ENCODE measurements at regions not wholly inside any gene's neighbourhood (a gene's known extent, or its start where the extent isn't known, plus 50 kb on each side); places are given as distances from the start of the nearest gene placed in this dataset.

DNA sequence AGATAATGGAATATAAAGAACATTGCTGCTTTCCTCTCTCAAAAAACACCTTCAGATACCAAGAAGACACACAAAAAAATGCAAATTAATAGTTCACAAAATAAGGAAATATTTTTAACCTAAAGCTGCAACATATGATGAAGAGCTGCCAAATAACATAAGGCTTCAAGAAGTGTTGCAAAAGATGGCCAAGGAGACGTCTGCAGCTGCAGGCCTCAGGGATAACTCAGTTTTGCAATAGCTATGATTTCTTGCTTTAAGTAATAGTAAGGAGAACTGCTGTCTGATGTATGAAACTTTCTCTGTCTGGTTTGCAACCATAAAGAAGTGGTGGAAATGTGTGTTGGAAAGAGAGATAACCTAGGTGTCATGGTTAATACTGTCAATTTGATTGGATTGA lies 1237.5 kb downstream of the MRPL39 start:
- H3K9me3 ChIP-seq, result peaks cover 0 to under 1% (median 0%) of the 10 kb centered on the region in 4 donors
- no peaks in the 10 kb centered on the region for H3K4me1 ChIP-seq
- 54 to 70% methylated on average over 1 of the region's 1 CpG for whole genome bisulfite sequencing, 2 donors
- intact Hi-C loops (cut with DNase I), result no loop called here
- H3K27me3 ChIP-seq, result no peaks in the 10 kb centered on the region
- no peak for DNase-seq
- TF ChIP-seq, protein P1, sequence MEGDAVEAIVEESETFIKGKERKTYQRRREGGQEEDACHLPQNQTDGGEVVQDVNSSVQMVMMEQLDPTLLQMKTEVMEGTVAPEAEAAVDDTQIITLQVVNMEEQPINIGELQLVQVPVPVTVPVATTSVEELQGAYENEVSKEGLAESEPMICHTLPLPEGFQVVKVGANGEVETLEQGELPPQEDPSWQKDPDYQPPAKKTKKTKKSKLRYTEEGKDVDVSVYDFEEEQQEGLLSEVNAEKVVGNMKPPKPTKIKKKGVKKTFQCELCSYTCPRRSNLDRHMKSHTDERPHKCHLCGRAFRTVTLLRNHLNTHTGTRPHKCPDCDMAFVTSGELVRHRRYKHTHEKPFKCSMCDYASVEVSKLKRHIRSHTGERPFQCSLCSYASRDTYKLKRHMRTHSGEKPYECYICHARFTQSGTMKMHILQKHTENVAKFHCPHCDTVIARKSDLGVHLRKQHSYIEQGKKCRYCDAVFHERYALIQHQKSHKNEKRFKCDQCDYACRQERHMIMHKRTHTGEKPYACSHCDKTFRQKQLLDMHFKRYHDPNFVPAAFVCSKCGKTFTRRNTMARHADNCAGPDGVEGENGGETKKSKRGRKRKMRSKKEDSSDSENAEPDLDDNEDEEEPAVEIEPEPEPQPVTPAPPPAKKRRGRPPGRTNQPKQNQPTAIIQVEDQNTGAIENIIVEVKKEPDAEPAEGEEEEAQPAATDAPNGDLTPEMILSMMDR (IDR thresholded peaks at IDR 0.05), result no peak
- TF ChIP-seq POLR2AphosphoS5 (IDR thresholded peaks at IDR 0.05) (no peak), POLR2A (IDR thresholded peaks at IDR 0.05) (no peak), EP300 (IDR thresholded peaks at IDR 0.05) (no peak)
- no peak overlapping the region for H3K27ac ChIP-seq
- H3K4me3 ChIP-seq, result no peak overlapping the region
- H3K36me3 ChIP-seq, result no peaks in the 10 kb centered on the region

DNA sequence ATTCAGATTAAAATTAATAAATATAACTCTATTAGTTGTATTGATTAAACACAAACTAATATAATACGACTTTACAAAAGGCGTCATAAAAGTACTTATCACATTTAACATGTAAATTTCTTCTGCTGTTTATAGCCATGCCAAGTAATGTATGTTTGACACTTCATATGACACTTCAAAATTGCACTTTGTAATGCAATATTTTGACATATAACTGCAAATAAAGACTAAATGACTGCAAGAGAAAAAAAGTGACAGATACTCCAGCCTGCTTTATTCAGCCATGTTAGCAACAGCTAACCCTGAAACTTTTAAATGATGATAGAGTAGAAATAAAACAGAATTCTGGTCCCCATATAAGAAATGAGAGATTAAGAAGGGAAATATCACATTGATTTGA lies 1238.0 kb downstream of the MRPL39 start:
- WGBS, 2 donors, result 90 to 93% methylated on average over 2 of the region's 2 CpGs
- Histone ChIP-seq H3K27ac (no peak overlapping the region), H3K4me1 (no peaks in the 10 kb centered on the region), H3K36me3 (no peaks in the 10 kb centered on the region), H3K9me3 (no peaks in the 10 kb centered on the region), H3K27me3 (no peaks in the 10 kb centered on the region), H3K4me3 (no peak overlapping the region)
- intact Hi-C loops (cut with DNase I), result no loop called here
- DNase-seq, result no peak
- TF ChIP-seq EP300 (IDR thresholded peaks at IDR 0.05) (no peak), POLR2AphosphoS5 (IDR thresholded peaks at IDR 0.05) (no peak), POLR2A (IDR thresholded peaks at IDR 0.05) (no peak)
- TF ChIP-seq, protein P1 (IDR thresholded peaks at IDR 0.05), result no peak

DNA sequence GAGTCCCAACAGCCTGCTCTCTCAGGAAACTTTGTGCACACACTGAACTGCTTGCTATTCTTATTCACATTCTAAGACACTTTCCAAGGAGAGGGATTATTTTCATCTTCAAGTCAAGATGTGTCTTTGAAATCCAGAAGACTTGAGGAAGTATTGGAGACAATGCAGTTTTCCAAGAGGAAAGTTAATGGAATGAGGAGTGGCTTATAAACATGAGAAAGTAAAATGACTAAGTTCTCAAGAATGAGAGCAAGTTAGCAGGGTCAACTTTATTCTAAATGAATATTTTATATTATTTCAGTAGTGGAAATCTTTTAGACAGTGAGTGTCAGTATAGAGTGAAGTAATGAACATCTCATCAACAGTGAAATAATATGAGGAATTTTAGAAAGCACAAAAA lies 1239.3 kb downstream of the MRPL39 start:
- Histone ChIP-seq H3K4me1 (no peaks in the 10 kb centered on the region), H3K4me3 (no peak overlapping the region)

DNA sequence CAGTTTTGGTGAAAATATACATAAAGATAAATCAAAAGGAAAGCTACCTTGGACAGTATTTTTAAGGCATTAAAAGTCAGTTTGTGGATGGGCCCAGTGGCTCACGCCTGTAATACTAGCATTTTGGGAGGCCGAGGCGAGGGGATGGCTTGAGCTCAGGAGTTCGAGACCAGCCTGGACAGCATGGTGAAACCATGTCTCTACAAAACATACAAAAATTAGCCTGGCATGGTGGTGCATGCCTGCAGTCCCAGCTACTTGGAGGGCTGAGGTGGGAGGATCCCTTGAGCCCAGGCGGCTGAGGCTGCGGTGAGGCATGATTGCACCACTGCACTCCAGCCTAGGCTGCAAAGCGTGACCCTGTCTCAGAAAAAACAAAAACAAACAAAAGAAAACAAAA lies 1253.8 kb downstream of the MRPL39 start:
- no peaks in the 10 kb centered on the region for H3K4me1 ChIP-seq
- intact Hi-C loops (cut with DNase I), result no loop called here
- 89% methylated on average over 7 of the region's 7 CpGs for WGBS, 2 donors
- H3K27me3 ChIP-seq, result no peaks in the 10 kb centered on the region
- DNase-seq, result no peak
- no peaks in the 10 kb centered on the region for H3K36me3 ChIP-seq
- no peak overlapping the region for H3K4me3 ChIP-seq
- peaks cover 0 to 3% (median 0%) of the 10 kb centered on the region in 4 donors for H3K9me3 ChIP-seq
- no peak for TF ChIP-seq EP300 (IDR thresholded peaks at IDR 0.05)
- TF ChIP-seq, protein P1 (IDR thresholded peaks at IDR 0.05), result no peak
- TF ChIP-seq POLR2A (IDR thresholded peaks at IDR 0.05), result no peak
- TF ChIP-seq POLR2AphosphoS5 (IDR thresholded peaks at IDR 0.05), result no peak
- no peak overlapping the region for H3K27ac ChIP-seq

More for the DNA sequence above, 1239.3 kb downstream of the MRPL39 start:
- TF ChIP-seq POLR2AphosphoS5 (IDR thresholded peaks at IDR 0.05) (no peak), EP300 (IDR thresholded peaks at IDR 0.05) (no peak), POLR2A (IDR thresholded peaks at IDR 0.05) (no peak)
- TF ChIP-seq, protein P1 (IDR thresholded peaks at IDR 0.05), result no peak
- no peak for DNase-seq
- Histone ChIP-seq H3K36me3 (no peaks in the 10 kb centered on the region), H3K27ac (no peak overlapping the region), H3K9me3 (no peaks in the 10 kb centered on the region), H3K27me3 (no peaks in the 10 kb centered on the region)
- intact Hi-C loops (cut with DNase I), result no loop called here

DNA sequence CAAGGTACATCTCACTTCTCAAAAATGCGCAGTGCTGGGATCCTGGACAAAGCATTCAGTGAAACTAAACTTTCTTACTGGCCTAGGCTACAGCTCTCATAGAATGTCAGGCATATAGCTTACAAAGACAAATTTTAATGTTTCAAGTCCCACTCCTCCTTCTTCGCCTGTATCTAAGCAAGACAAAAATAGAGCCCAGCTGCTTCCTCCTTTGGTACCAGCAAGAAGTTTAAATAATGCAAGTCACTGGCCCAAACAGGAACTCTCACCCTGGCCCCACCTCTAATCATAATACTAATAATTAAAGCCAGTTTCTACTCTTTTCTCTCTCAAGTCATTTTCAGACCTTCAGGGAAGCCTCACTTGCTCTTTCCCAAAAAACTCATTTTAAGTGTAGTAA lies 1267.9 kb downstream of the MRPL39 start:
- intact Hi-C loops (cut with DNase I), result no loop called here
- Histone ChIP-seq H3K27ac (no peak overlapping the region), H3K36me3 (no peaks in the 10 kb centered on the region), H3K27me3 (no peaks in the 10 kb centered on the region), H3K9me3 (no peaks in the 10 kb centered on the region), H3K4me3 (no peak overlapping the region), H3K4me1 (no peaks in the 10 kb centered on the region)
- 46 to 73% methylated on average over 2 of the region's 2 CpGs for WGBS, 2 donors
- no peak for DNase-seq
- TF ChIP-seq, protein P1 (IDR thresholded peaks at IDR 0.05), result no peak
- TF ChIP-seq POLR2A (IDR thresholded peaks at IDR 0.05) (no peak), POLR2AphosphoS5 (IDR thresholded peaks at IDR 0.05) (no peak), EP300 (IDR thresholded peaks at IDR 0.05) (no peak)
